Loucy (cell line): ENCODE measurements at regions not wholly inside any gene's neighbourhood (a gene's known extent, or its start where the extent isn't known, plus 50 kb on each side); places are given as distances from the start of the nearest gene placed in this dataset.

ENCODE experiments used
- EZH2phosphoT487 ChIP-seq: fragments of 200-600 bp; IDR thresholded peaks from 2 replicates; pipeline ENCODE4 v1.6.1; 2018; ENCODE audit warnings: antibody characterized with exemption, mild to moderate bottlenecking, moderate library complexity, borderline replicate concordance
- TF ChIP-seq, protein P1 (sequence below): fragments of 200-600 bp; sonication (generic); conservative IDR thresholded peaks from 2 replicates; pipeline ENCODE4 v1.5.1; 2014; ENCODE audit warnings: mild to moderate bottlenecking, antibody characterized with exemption, low read length

GRCh38 chr5:24788829-24789514 lies 144.2 kb upstream of the CDH10 start:
- TF ChIP-seq, protein P1, sequence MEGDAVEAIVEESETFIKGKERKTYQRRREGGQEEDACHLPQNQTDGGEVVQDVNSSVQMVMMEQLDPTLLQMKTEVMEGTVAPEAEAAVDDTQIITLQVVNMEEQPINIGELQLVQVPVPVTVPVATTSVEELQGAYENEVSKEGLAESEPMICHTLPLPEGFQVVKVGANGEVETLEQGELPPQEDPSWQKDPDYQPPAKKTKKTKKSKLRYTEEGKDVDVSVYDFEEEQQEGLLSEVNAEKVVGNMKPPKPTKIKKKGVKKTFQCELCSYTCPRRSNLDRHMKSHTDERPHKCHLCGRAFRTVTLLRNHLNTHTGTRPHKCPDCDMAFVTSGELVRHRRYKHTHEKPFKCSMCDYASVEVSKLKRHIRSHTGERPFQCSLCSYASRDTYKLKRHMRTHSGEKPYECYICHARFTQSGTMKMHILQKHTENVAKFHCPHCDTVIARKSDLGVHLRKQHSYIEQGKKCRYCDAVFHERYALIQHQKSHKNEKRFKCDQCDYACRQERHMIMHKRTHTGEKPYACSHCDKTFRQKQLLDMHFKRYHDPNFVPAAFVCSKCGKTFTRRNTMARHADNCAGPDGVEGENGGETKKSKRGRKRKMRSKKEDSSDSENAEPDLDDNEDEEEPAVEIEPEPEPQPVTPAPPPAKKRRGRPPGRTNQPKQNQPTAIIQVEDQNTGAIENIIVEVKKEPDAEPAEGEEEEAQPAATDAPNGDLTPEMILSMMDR: no peak
- no peak for TF ChIP-seq EZH2phosphoT487
